GM21717 (cell line): ENCODE measurements at regions not wholly inside any gene's neighbourhood (a gene's known extent, or its start where the extent isn't known, plus 50 kb on each side); places are given as distances from the start of the nearest gene placed in this dataset.
"Not testable (repeated sequence)": the region's sequence is repeated elsewhere in the genome, so short reads cannot be mapped to it uniquely, and the experiment has no call there.

Experiments
- ATAC-seq: cut with Tn5 transposase; IDR thresholded peaks from one replicate; pipeline ENCODE4 v1.9.1; 2021; ENCODE audit warnings: mild to moderate bottlenecking, moderate library complexity; ENCODE audit not compliant: unreplicated experiment

GRCh38 chr14:85042301-85042700, 487.6 kb upstream of the FLRT2 start:
- ATAC-seq: no peak

GRCh38 chr14:85050180-85050579, 479.8 kb upstream of the FLRT2 start:
- no peak for ATAC-seq

GRCh38 chr14:85052646-85053045, 477.3 kb upstream of the FLRT2 start:
- ATAC-seq: no peak

- ATAC-seq: no peak
Measured at GRCh38 chr14:85054178-85054577, 475.8 kb upstream of the FLRT2 start.

GRCh38 chr14:85056267-85056666, 473.7 kb upstream of the FLRT2 start:
- ATAC-seq: no peak

GRCh38 chr14:85057221-85057620, 472.7 kb upstream of the FLRT2 start:
- no peak for ATAC-seq

GRCh38 chr14:85058150-85058549, 471.8 kb upstream of the FLRT2 start:
- no peak for ATAC-seq

GRCh38 chr14:85060121-85060520, 469.8 kb upstream of the FLRT2 start:
- no peak for ATAC-seq

GRCh38 chr14:85061256-85061655, 468.7 kb upstream of the FLRT2 start:
- ATAC-seq: no peak

GRCh38 chr14:85063747-85064146, 466.2 kb upstream of the FLRT2 start:
- no peak for ATAC-seq

GRCh38 chr14:85071447-85071846, 458.5 kb upstream of the FLRT2 start:
- ATAC-seq: no peak

- no peak for ATAC-seq
Measured at GRCh38 chr14:85074955-85075354, 455.0 kb upstream of the FLRT2 start.

GRCh38 chr14:85075694-85076476, 454.1 kb upstream of the FLRT2 start:
- ATAC-seq: no peak

- not testable (repeated sequence) for ATAC-seq
Measured at GRCh38 chr14:85077716-85078115, 452.2 kb upstream of the FLRT2 start.

- no peak for ATAC-seq
Measured at GRCh38 chr14:85079842-85080730, 449.9 kb upstream of the FLRT2 start.

GRCh38 chr14:85084344-85084743, 445.6 kb upstream of the FLRT2 start:
- no peak for ATAC-seq

GRCh38 chr14:85085981-85086380, 444.0 kb upstream of the FLRT2 start:
- ATAC-seq: no peak

GRCh38 chr14:85087201-85087600, 442.7 kb upstream of the FLRT2 start:
- no peak for ATAC-seq

GRCh38 chr14:85088192-85088591, 441.8 kb upstream of the FLRT2 start:
- no peak for ATAC-seq

GRCh38 chr14:85090681-85091080, 439.3 kb upstream of the FLRT2 start:
- no peak for ATAC-seq

- ATAC-seq: no peak
Measured at GRCh38 chr14:85093631-85094330, 436.2 kb upstream of the FLRT2 start.
